C4-2B (cell line): ENCODE measurements at regions not wholly inside any gene's neighbourhood (a gene's known extent, or its start where the extent isn't known, plus 50 kb on each side); places are given as distances from the start of the nearest gene placed in this dataset.

ENCODE experiments used
- H3K27ac ChIP-seq: fragments of 450-650 bp; 2 replicates; pipeline ENCODE4 v1.5.1; 2017
- ZFX ChIP-seq: fragments of 450-650 bp; IDR thresholded peaks from 2 replicates; pipeline ENCODE4 v1.6.1; 2017
- TF ChIP-seq, protein P1 (sequence below): fragments of 450-650 bp; conservative IDR thresholded peaks from 2 replicates; pipeline ENCODE4 v1.5.1; 2017; ENCODE audit warnings: mild to moderate bottlenecking

DNA sequence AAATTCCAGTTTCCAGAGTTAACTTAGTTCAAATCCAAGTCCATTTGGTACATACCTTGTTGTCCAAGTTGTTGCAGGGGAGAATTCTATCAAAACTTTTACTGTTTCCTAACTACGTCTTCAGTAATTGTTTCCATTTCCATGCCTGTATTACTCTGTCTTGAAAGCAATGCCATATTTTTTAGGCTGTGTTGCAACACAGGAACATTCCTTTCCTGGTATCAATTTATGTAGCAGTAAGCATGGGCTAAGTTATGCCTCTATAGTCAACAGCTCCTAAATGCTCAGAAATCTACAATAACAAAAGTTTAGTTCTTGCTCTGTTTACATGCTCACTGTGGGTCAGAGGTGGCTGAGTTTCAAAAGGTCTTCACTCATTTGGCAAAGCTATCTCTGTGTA, 1943.8 kb upstream of the PIK3C3 start:
- TF ChIP-seq ZFX, result no peak
- TF ChIP-seq, protein P1, sequence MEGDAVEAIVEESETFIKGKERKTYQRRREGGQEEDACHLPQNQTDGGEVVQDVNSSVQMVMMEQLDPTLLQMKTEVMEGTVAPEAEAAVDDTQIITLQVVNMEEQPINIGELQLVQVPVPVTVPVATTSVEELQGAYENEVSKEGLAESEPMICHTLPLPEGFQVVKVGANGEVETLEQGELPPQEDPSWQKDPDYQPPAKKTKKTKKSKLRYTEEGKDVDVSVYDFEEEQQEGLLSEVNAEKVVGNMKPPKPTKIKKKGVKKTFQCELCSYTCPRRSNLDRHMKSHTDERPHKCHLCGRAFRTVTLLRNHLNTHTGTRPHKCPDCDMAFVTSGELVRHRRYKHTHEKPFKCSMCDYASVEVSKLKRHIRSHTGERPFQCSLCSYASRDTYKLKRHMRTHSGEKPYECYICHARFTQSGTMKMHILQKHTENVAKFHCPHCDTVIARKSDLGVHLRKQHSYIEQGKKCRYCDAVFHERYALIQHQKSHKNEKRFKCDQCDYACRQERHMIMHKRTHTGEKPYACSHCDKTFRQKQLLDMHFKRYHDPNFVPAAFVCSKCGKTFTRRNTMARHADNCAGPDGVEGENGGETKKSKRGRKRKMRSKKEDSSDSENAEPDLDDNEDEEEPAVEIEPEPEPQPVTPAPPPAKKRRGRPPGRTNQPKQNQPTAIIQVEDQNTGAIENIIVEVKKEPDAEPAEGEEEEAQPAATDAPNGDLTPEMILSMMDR, result no peak
- no peak overlapping the region for H3K27ac ChIP-seq

DNA sequence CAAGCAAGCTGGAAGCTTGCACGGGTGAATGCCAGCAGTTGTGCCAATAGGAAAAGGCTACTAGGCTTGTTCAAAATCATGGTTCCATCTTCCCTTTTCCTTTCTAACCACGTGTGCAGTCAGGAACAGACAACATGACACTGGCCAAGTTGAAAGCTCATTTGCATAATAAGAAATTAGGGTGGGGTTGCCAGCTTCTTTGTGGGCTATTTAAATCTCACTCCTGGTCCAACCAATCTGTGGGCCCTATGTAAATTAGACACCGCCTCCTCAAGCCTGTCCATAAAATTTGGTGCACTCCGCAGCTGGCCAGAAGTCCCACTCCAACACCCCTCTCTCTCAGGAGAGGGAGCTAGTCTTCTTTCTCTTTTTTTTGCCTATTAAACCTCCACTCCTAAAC, 1948.4 kb upstream of the PIK3C3 start:
- TF ChIP-seq ZFX, result no peak
- TF ChIP-seq, protein P1, result no peak; the same call in 1 of the 2 replicates
- no peak overlapping the region for H3K27ac ChIP-seq

DNA sequence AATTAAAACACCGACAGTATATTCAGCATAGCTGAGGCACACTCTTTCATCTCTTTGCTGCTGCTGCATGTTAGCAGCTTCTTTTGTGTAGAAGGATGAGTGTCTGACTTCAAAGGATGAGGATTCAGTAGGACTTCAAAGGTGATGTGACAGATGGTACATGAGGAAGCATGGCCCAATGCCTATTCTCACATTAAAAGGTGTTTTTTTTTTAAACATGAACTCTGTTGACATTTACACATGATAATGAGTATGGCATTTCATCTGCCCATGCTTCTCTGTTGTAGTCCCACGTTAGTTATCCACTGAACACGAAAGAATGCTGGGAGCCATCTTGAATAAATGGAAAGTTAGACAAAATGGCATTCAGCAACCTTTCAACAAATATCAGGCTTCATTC, 1950.8 kb upstream of the PIK3C3 start:
- TF ChIP-seq, protein P1, result no peak
- no peak for TF ChIP-seq ZFX
- no peak overlapping the region for H3K27ac ChIP-seq

DNA sequence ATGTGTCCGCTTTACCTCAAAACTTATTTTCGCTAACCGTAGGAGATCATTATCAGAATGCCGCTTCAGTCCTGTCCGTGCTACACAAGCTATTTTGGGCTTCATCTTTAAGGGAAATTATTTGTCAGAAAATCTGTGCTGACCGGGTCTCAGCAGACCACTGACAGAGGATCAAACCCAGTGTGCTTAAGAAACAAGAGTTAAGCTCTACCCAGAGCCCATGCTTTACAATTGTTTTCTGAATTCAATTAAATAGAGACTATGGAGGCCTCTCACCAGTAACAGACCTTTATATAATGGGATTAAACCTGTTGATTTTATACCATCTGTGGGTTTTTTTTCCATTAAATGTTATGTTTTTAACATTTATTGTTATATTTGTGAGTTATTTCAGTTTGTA, 1956.7 kb upstream of the PIK3C3 start:
- H3K27ac ChIP-seq, result no peak overlapping the region
- TF ChIP-seq ZFX, result no peak
- TF ChIP-seq, protein P1, result no peak

DNA sequence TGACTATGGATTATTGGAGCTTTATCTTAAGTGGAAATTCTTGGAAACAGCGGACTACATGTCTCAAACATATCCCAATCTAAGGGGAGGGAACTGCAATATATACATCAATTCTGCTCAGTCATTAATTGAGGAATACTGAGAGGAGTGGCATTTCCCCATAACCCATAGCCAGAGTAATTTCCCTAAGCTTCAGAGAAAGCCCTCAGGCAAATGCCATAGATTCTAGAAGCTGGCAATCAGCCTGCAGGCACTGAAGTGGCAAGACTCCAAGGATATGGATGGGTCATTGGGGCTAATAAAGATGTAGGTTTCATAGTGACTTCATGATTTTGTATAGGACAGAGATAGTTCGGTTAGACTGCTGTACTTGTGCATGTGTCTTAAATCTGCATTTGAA, 1960.5 kb upstream of the PIK3C3 start:
- TF ChIP-seq, protein P1, result no peak
- TF ChIP-seq ZFX, result no peak
- no peak overlapping the region for H3K27ac ChIP-seq

DNA sequence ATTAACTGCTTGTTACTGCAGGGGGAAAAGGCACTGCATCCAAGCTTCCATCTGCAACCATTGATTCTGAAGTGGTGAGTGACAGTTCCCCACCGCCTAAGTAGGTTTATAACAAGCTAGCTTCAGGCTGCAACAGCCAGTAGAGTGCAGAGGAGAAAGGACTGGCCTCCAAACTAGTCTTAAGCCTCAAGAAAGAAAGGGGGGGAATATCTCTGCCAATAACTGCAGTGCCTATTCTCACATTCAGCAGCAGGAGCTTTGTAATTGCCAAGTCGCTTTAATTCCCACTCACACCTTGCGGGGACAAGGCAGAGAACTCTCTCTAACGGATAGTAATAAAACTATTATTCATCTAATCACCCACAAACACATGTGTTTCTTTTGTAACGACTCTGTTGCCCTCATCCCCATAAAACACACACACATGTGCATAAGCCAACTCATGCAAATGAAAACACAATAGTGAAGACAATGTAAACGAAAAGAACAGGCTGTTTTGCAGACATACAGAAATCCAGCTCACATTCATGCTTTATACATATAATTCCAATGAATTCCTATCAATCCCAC, 1963.3 kb upstream of the PIK3C3 start:
- TF ChIP-seq, protein P1, result no peak
- TF ChIP-seq ZFX, result no peak
- no peak overlapping the region for H3K27ac ChIP-seq

DNA sequence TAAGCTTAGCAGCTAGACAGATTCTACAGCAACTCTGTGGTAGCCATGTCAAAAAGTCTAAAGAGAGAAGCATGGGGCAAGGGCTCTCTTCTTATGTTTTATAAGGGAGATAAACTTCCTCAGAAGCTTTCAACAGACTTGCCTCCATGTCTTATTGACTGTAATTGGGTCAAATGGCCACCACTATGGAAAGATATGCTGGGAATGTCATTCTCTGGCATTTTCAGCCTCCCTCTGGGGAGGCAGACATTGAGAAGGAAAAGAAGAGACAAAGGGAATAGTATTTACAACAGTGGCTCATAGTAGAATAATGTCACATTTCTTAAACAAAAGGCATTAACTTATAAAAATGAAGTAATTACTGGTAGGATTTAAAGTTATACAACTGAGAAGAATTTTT, 1964.5 kb upstream of the PIK3C3 start:
- TF ChIP-seq, protein P1, result no peak
- no peak for TF ChIP-seq ZFX
- no peak overlapping the region for H3K27ac ChIP-seq
